GM12873 (cell line): ENCODE measurements at regions not wholly inside any gene's neighbourhood (a gene's known extent, or its start where the extent isn't known, plus 50 kb on each side); places are given as distances from the start of the nearest gene placed in this dataset.

Experiments
- TF ChIP-seq, protein P1 (sequence below): IDR thresholded peaks from 2 replicates; pipeline ENCODE4 v1.5.1; 2012; ENCODE audit warnings: low read depth, mild to moderate bottlenecking, moderate library complexity, low read length, control low read depth; ENCODE audit not compliant: insufficient read depth; ENCODE audit errors: missing control alignments

GRCh38 chr4:25474690-25475089 is 97.6 kb downstream of the ANAPC4 start:
- TF ChIP-seq, protein P1, sequence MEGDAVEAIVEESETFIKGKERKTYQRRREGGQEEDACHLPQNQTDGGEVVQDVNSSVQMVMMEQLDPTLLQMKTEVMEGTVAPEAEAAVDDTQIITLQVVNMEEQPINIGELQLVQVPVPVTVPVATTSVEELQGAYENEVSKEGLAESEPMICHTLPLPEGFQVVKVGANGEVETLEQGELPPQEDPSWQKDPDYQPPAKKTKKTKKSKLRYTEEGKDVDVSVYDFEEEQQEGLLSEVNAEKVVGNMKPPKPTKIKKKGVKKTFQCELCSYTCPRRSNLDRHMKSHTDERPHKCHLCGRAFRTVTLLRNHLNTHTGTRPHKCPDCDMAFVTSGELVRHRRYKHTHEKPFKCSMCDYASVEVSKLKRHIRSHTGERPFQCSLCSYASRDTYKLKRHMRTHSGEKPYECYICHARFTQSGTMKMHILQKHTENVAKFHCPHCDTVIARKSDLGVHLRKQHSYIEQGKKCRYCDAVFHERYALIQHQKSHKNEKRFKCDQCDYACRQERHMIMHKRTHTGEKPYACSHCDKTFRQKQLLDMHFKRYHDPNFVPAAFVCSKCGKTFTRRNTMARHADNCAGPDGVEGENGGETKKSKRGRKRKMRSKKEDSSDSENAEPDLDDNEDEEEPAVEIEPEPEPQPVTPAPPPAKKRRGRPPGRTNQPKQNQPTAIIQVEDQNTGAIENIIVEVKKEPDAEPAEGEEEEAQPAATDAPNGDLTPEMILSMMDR: no peak

- TF ChIP-seq, protein P1: no peak
Measured at GRCh38 chr4:25477221-25477620, 100.2 kb downstream of the ANAPC4 start.

DNA sequence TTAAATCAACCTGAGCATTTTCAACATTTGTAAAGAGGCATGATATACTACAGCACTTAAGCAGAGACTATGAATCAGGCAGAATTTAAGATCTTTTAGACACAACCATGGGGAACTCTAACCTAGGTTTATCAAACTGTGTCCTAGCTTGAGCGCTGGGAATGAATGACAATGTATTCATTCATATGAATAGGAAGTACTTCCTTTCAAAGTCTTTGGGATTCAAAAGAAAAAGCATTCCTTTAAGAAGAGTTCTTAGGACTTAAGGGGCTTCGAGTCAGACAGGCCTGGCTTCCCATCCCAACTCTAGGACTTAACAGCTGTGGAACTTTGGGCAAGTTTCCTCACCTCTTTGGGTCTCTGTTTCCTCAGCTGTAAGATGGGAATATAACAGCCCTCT is 104.6 kb downstream of the ANAPC4 start:
- TF ChIP-seq, protein P1: no peak

GRCh38 chr4:25484243-25484721 is 107.2 kb downstream of the ANAPC4 start:
- TF ChIP-seq, protein P1: no peak

- TF ChIP-seq, protein P1: no peak
Measured at GRCh38 chr4:25485104-25485503, 108.0 kb downstream of the ANAPC4 start.

DNA sequence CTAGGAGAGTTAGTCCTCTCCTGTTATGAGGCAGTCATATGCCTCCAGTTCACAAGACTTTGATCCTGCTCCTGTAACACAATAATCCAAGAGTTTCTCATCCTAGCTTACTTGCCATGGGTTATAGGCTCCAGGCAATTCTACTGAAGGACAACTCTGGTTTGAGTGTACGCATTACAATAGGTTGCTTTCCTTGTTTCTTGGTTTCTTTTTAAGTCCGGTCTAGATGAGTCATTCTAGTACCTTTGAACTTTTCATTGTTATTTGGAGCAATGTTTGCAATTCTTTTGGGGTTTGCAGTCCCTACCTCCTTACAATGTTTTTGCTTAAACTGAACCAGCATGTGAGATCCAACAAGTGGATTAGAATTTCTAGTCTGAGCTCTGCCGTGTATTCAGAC is 109.1 kb downstream of the ANAPC4 start:
- TF ChIP-seq, protein P1: no peak

- TF ChIP-seq, protein P1: no peak
Measured at GRCh38 chr4:25487155-25487554, 110.1 kb downstream of the ANAPC4 start.
